Left lung (tissue), 4 donors: ENCODE measurements at regions not wholly inside any gene's neighbourhood (a gene's known extent, or its start where the extent isn't known, plus 50 kb on each side); places are given as distances from the start of the nearest gene placed in this dataset.

ENCODE experiments used
- ATAC-seq: fragments of 200-7000 bp; cut with Tn5 transposase; one replicate; pipeline ENCODE4 v1.9.1; 2020; ENCODE audit warnings: moderate library complexity
- DNase-seq, 4 donors: peaks; one replicate each; pipeline ENCODE4 v3.0.0-alpha.2; 2013 to 2020
- H3K27ac ChIP-seq, 2 donors: fragments of 200-600 bp; sonication (generic) in 1 of 2; one replicate each; pipeline versions ENCODE4 v1.5.0 to v1.8.0; 2020 to 2021
- H3K27me3 ChIP-seq, 2 donors: fragments of 200-600 bp; sonication (generic) in 1 of 2; one replicate each; pipeline versions ENCODE4 v1.5.0 to v1.8.0; 2020 to 2021
- H3K36me3 ChIP-seq, 2 donors: fragments of 200-600 bp; sonication (generic) in 1 of 2; one replicate each; pipeline versions ENCODE4 v1.5.0 to v1.8.0; 2020 to 2021
- H3K4me1 ChIP-seq, 2 donors: fragments of 200-600 bp; one replicate each; pipeline ENCODE4 v1.8.0; 2021
- H3K4me3 ChIP-seq, 2 donors: fragments of 200-600 bp; sonication (generic) in 1 of 2; one replicate each; pipeline versions ENCODE4 v1.5.0 to v1.8.0; 2020 to 2021; ENCODE audit warnings: mild to moderate bottlenecking in 1 of 2
- H3K9me3 ChIP-seq, 2 donors: fragments of 200-600 bp; sonication (generic) in 1 of 2; one replicate each; pipeline versions ENCODE4 v1.5.0 to v1.8.0; 2020 to 2021
- intact Hi-C, 2 donors: fragments of 100-400 bp; cut with DNase I; formaldehyde crosslinking; loops; one replicate each; pipeline versions ENCODE4 v1.11.2 to v1.14.2; 2022
- TF ChIP-seq, protein P1 (sequence below), 2 donors: fragments of 200-600 bp; sonication (generic) in 1 of 2; IDR thresholded peaks; one replicate each; pipeline versions ENCODE4 v1.5.0 to v1.8.0; 2021; ENCODE audit warnings: antibody characterized with exemption in 2 of 2
- donor health status: DM: no; HTN: yes; CAD: no.
- donor health status: DM: no; HTN: no; CAD: no.

GRCh38 chr1:239558559-239558958, 172.2 kb downstream of the CHRM3 start:
- Histone ChIP-seq H3K36me3 (no peaks in the 10 kb centered on the region), H3K4me3 (no peak overlapping the region), H3K9me3 (no peaks in the 10 kb centered on the region), H3K4me1 (no peaks in the 10 kb centered on the region), H3K27me3 (no peaks in the 10 kb centered on the region), H3K27ac (no peak overlapping the region)
- DNase-seq (no peak), ATAC-seq (no peak)
- intact Hi-C loops: no loop called here
- TF ChIP-seq, protein P1, sequence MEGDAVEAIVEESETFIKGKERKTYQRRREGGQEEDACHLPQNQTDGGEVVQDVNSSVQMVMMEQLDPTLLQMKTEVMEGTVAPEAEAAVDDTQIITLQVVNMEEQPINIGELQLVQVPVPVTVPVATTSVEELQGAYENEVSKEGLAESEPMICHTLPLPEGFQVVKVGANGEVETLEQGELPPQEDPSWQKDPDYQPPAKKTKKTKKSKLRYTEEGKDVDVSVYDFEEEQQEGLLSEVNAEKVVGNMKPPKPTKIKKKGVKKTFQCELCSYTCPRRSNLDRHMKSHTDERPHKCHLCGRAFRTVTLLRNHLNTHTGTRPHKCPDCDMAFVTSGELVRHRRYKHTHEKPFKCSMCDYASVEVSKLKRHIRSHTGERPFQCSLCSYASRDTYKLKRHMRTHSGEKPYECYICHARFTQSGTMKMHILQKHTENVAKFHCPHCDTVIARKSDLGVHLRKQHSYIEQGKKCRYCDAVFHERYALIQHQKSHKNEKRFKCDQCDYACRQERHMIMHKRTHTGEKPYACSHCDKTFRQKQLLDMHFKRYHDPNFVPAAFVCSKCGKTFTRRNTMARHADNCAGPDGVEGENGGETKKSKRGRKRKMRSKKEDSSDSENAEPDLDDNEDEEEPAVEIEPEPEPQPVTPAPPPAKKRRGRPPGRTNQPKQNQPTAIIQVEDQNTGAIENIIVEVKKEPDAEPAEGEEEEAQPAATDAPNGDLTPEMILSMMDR (IDR thresholded peaks at IDR 0.05): no peak

GRCh38 chr1:239558991-239559390, 172.6 kb downstream of the CHRM3 start:
- DNase-seq (no peak), ATAC-seq (peak; percentile 22)
- TF ChIP-seq, protein P1 (IDR thresholded peaks at IDR 0.05): no peak
- H3K4me3 ChIP-seq: no peak overlapping the region
- H3K36me3 ChIP-seq: no peaks in the 10 kb centered on the region
- H3K9me3 ChIP-seq: no peaks in the 10 kb centered on the region
- H3K27ac ChIP-seq: no peak overlapping the region
- intact Hi-C loops: no loop called here
- no peaks in the 10 kb centered on the region for H3K27me3 ChIP-seq
- no peaks in the 10 kb centered on the region for H3K4me1 ChIP-seq

DNA sequence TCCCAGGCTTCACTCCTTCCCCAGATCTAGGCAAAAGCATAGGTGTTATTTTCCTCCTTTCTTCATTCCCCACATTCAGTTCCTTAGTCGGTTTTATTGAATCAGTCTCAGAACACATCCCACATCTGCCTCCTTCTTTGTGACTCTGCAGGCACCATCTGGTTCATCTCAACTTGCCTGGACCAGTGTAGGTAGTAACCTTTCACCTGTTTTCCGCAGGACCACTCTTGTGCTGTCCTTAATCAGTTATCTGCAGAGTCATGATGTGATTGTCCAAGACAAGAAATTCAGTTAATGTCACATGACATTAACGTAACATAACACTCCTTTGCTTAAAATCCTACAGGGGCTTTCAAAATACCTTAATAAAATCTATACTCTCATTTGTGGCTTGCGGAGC, 174.6 kb downstream of the CHRM3 start:
- no peaks in the 10 kb centered on the region for H3K36me3 ChIP-seq
- H3K9me3 ChIP-seq: no peaks in the 10 kb centered on the region
- no peaks in the 10 kb centered on the region for H3K27me3 ChIP-seq
- TF ChIP-seq, protein P1 (IDR thresholded peaks at IDR 0.05): no peak
- H3K4me3 ChIP-seq: no peak overlapping the region
- DNase-seq (no peak), ATAC-seq (no peak)
- intact Hi-C loops: no loop called here
- H3K27ac ChIP-seq: no peak overlapping the region
- no peaks in the 10 kb centered on the region for H3K4me1 ChIP-seq

- ATAC-seq: no peak
- no peaks in the 10 kb centered on the region for H3K9me3 ChIP-seq
- H3K36me3 ChIP-seq: no peaks in the 10 kb centered on the region
- no peak for DNase-seq
- TF ChIP-seq, protein P1 (IDR thresholded peaks at IDR 0.05): no peak
- H3K27ac ChIP-seq: no peak overlapping the region
- intact Hi-C loops: no loop called here
- H3K4me1 ChIP-seq: no peaks in the 10 kb centered on the region
- H3K4me3 ChIP-seq: no peak overlapping the region
- H3K27me3 ChIP-seq: no peaks in the 10 kb centered on the region
Measured at GRCh38 chr1:239562095-239562494, 175.7 kb downstream of the CHRM3 start.

DNA sequence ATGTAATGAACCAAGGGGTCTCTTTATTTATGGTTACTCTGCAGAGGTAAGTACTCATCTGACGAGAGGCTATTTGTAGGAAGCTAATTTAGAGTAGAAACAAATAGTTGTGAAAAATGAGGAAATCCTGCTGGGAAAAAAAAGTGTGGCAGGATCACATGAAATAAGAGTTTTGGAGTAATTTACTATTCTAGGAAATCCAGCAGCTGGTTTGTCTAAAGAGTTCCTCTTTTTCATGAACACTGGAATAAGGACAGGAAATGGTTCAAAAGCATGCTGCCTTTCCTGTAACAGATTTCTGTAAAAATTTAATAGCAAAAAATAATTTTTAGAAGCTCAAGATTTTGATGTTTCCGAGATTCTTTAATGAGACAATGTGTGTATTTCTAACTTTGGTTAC, 177.3 kb downstream of the CHRM3 start:
- ATAC-seq: no peak
- Histone ChIP-seq H3K36me3 (no peaks in the 10 kb centered on the region), H3K27ac (no peak overlapping the region), H3K4me3 (no peak overlapping the region), H3K27me3 (no peaks in the 10 kb centered on the region), H3K9me3 (no peaks in the 10 kb centered on the region), H3K4me1 (no peaks in the 10 kb centered on the region)
- intact Hi-C loops: no loop called here
- peak in 2 of 4 donors; percentile 10 to 16 for DNase-seq
- TF ChIP-seq, protein P1 (IDR thresholded peaks at IDR 0.05): no peak
